Pancreas (tissue), 10 donors: ENCODE measurements at regions not wholly inside any gene's neighbourhood (a gene's known extent, or its start where the extent isn't known, plus 50 kb on each side); places are given as distances from the start of the nearest gene placed in this dataset.

Experiments used
- ATAC-seq, 4 donors: fragments of 200-7000 bp; cut with Tn5 transposase; one replicate each; pipeline versions ENCODE4 v1.8.0 to v1.9.1; 2020; ENCODE audit warnings: mild to moderate bottlenecking in 4 of 4, moderate library complexity in 4 of 4
- DNase-seq, 6 donors: peaks; one replicate each; pipeline ENCODE4 v3.0.0-alpha.2; 2020
- FAIRE-seq: peaks from 2 replicates; lab custom pipeline; 2012; peaks lifted over from hg19 to GRCh38; lab: Jason Lieb, UNC
- H3K27ac ChIP-seq, 4 donors: fragments of 200-600 bp; sonication (generic); 1 replicate in 3 of 4; 2 replicates in 1 of 4; pipeline versions ENCODE4 v1.5.0 to v1.8.0; 2020
- H3K27me3 ChIP-seq, 4 donors: fragments of 200-600 bp; one replicate each; pipeline ENCODE4 v1.8.0; 2021
- H3K36me3 ChIP-seq, 3 donors: fragments of 200-600 bp; sonication (generic) in 1 of 3; one replicate each; pipeline versions ENCODE4 v1.5.0 to v1.8.0; 2020 to 2021
- H3K4me1 ChIP-seq, 3 donors: fragments of 200-600 bp; one replicate each; pipeline ENCODE4 v1.8.0; 2021
- H3K4me3 ChIP-seq, 4 donors: fragments of 200-600 bp; sonication (generic) in 2 of 4; one replicate each; pipeline versions ENCODE4 v1.5.0 to v1.8.0; 2020 to 2021
- H3K9me3 ChIP-seq, 4 donors: fragments of 200-600 bp; one replicate each; pipeline ENCODE4 v1.8.0; 2021
- CTCF ChIP-seq, 4 donors: fragments of 200-600 bp; sonication (generic) in 3 of 4; IDR thresholded peaks; one replicate each; pipeline versions ENCODE4 v1.5.0 to v1.8.0; 2021; ENCODE audit warnings: antibody characterized with exemption in 4 of 4
- WGBS, 2 donors: extraction: QIAGEN DNeasy Blood & Tissue Kit; methylation state at CpG; one replicate each; pipeline ENCODE4 v1.1.7; 2013; 5-methylcytosine and 5-hydroxymethylcytosine counted together
- intact Hi-C, 3 donors: fragments of 100-400 bp; cut with DNase I; formaldehyde crosslinking; loops; one replicate each; pipeline versions ENCODE4 v1.11.1 to v1.14.2; 2022
- donor health status: healthy with polysubstance abuse.
- donor health status: DM: no; HTN: no; CAD: no; lungs with moderate emphysema.
- donor health status: DM: no; HTN: no; CAD: no.
- donor health status: control.
- donor health status: control.
- donor health status: Bipolar disorder and iron deficiency.
- donor health status: DM: yes; HTN: yes; CAD: no.
- donor health status: DM: no; HTN: no; CAD: no.
- donor health status: DM: no; HTN: no; CAD: no.
- donor health status: DM: yes; HTN: yes; CAD: no.

GRCh38 chr11:114787126-114787525, 108.8 kb downstream of the NXPE2 start:
- FAIRE-seq (no peak), ATAC-seq (no peak), DNase-seq (no peak)
- no peaks in the 10 kb centered on the region for H3K36me3 ChIP-seq
- intact Hi-C loops, result no loop called here
- no peaks in the 10 kb centered on the region for H3K4me1 ChIP-seq
- no peak for TF ChIP-seq CTCF (IDR thresholded peaks at IDR 0.05)
- H3K27ac ChIP-seq, result no peak overlapping the region
- WGBS, 2 donors, result 33 to 39% methylated on average over 8 of the region's 8 CpGs
- H3K9me3 ChIP-seq, result no peaks in the 10 kb centered on the region
- no peak overlapping the region for H3K4me3 ChIP-seq
- no peaks in the 10 kb centered on the region for H3K27me3 ChIP-seq

GRCh38 chr11:114790910-114791309, 112.6 kb downstream of the NXPE2 start:
- Histone ChIP-seq H3K36me3 (no peaks in the 10 kb centered on the region), H3K4me1 (no peaks in the 10 kb centered on the region), H3K27me3 (peaks cover 0 to 6% (median 0%) of the 10 kb centered on the region in 4 donors), H3K27ac (no peak overlapping the region), H3K4me3 (no peak overlapping the region), H3K9me3 (no peaks in the 10 kb centered on the region)
- 33 to 42% methylated on average over 3 of the region's 3 CpGs for WGBS, 2 donors
- no peak for FAIRE-seq
- no peak for TF ChIP-seq CTCF (IDR thresholded peaks at IDR 0.05)
- intact Hi-C loops, result no loop called here
- no peak for DNase-seq
- ATAC-seq, result no peak

GRCh38 chr11:114794048-114794684, 115.8 kb downstream of the NXPE2 start:
- TF ChIP-seq CTCF (IDR thresholded peaks at IDR 0.05), result no peak
- Histone ChIP-seq H3K4me1 (no peaks in the 10 kb centered on the region), H3K27ac (no peak overlapping the region), H3K9me3 (no peaks in the 10 kb centered on the region), H3K4me3 (no peak overlapping the region), H3K27me3 (peaks cover 0 to 6% (median 0%) of the 10 kb centered on the region in 4 donors), H3K36me3 (no peaks in the 10 kb centered on the region)
- DNase-seq (no peak), ATAC-seq (no peak), FAIRE-seq (no peak)
- intact Hi-C loops, result no loop called here
- WGBS, 2 donors, result 27 to 37% methylated on average over 3 of the region's 3 CpGs

- no peak for TF ChIP-seq CTCF (IDR thresholded peaks at IDR 0.05)
- DNase-seq, result no peak
- H3K27me3 ChIP-seq, result peaks cover 0 to 6% (median 0%) of the 10 kb centered on the region in 4 donors
- H3K36me3 ChIP-seq, result no peaks in the 10 kb centered on the region
- FAIRE-seq, result no peak
- no peak overlapping the region for H3K4me3 ChIP-seq
- intact Hi-C loops, result no loop called here
- no peak overlapping the region for H3K27ac ChIP-seq
- H3K9me3 ChIP-seq, result no peaks in the 10 kb centered on the region
- no peaks in the 10 kb centered on the region for H3K4me1 ChIP-seq
- WGBS, 2 donors, result 50 to 64% methylated on average over 9 of the region's 9 CpGs
- ATAC-seq, result no peak
Observed at GRCh38 chr11:114796954-114797721, 118.8 kb downstream of the NXPE2 start.

GRCh38 chr11:114799476-114799875, 121.1 kb downstream of the NXPE2 start:
- TF ChIP-seq CTCF (IDR thresholded peaks at IDR 0.05), result no peak
- no peaks in the 10 kb centered on the region for H3K36me3 ChIP-seq
- H3K4me3 ChIP-seq, result no peak overlapping the region
- no peaks in the 10 kb centered on the region for H3K9me3 ChIP-seq
- no peak overlapping the region for H3K27ac ChIP-seq
- WGBS, 2 donors, result 13 to 14% methylated on average over 6 of the region's 6 CpGs
- FAIRE-seq, result no peak
- H3K4me1 ChIP-seq, result no peaks in the 10 kb centered on the region
- DNase-seq, result no peak
- intact Hi-C loops, result no loop called here
- no peak for ATAC-seq
- peaks cover 0 to 6% (median 0%) of the 10 kb centered on the region in 4 donors for H3K27me3 ChIP-seq
